IMR-90 (cell line): ENCODE measurements at regions not wholly inside any gene's neighbourhood (a gene's known extent, or its start where the extent isn't known, plus 50 kb on each side); places are given as distances from the start of the nearest gene placed in this dataset.
"Not testable (repeated sequence)": the region's sequence is repeated elsewhere in the genome, so short reads cannot be mapped to it uniquely, and the experiment has no call there.

Source experiments
- CEBPB ChIP-seq: IDR thresholded peaks from 2 replicates; pipeline ENCODE4 v1.6.1; 2012; ENCODE audit warnings: low read depth, low read length, improper control_type of control experiment
- FOS ChIP-seq: fragments of 150-350 bp; IDR thresholded peaks from 2 replicates; pipeline ENCODE4 v1.6.1; 2016; ENCODE audit warnings: low read depth, low read length
- MAFK ChIP-seq: IDR thresholded peaks from 2 replicates; pipeline ENCODE4 v1.6.1; 2012; ENCODE audit warnings: low read depth, low read length, improper control_type of control experiment
- MAZ ChIP-seq: IDR thresholded peaks from 2 replicates; pipeline ENCODE4 v1.6.1; 2012; ENCODE audit warnings: low read depth, mild to moderate bottlenecking, low read length, improper control_type of control experiment, moderate library complexity, borderline replicate concordance
- NFE2L2 ChIP-seq: fragments of 150-350 bp; IDR thresholded peaks from 2 replicates; pipeline ENCODE4 v1.6.1; 2016; ENCODE audit warnings: low read depth, mild to moderate bottlenecking, low read length
- POLR2A ChIP-seq: IDR thresholded peaks from 2 replicates; pipeline ENCODE4 v1.6.1; 2012; ENCODE audit warnings: mild to moderate bottlenecking, low read depth, low read length
- SMC3 ChIP-seq: fragments of 150-350 bp; IDR thresholded peaks from 2 replicates; pipeline ENCODE4 v1.6.1; 2016; ENCODE audit warnings: low read depth, mild to moderate bottlenecking, antibody characterized with exemption, low read length, moderate library complexity
- TF ChIP-seq, protein P1 (sequence below): conservative IDR thresholded peaks from 2 replicates; pipeline ENCODE4 v1.5.1; 2012; ENCODE audit warnings: mild to moderate bottlenecking, low read depth, low read length, improper control_type of control experiment
- TF ChIP-seq, protein P2 (sequence below): fragments of 150-350 bp; IDR thresholded peaks from 2 replicates; pipeline ENCODE4 v1.6.1; 2016; ENCODE audit warnings: low read depth, mild to moderate bottlenecking, low read length, moderate library complexity, borderline replicate concordance

DNA sequence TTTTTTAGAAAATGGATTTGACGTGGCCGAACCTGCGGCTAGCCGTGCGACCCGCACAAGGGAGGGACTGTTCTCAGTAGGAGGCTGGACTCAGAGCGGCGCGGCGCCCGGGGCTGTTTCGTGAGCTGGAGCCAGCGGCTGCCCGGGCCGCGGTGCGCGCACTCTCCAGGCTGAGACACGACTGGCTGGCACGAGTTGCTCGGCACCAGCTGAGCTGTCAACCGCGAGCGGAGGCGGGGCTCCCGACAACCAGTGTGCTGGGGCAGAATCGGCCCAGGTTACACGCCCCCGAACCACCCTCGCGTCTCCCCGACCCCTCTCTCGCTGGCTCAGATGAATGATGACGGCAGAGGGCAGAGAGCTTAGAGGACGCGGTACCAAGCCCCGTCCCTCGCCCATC, 182.3 kb upstream of the NBPF9 start:
- TF ChIP-seq, protein P1, sequence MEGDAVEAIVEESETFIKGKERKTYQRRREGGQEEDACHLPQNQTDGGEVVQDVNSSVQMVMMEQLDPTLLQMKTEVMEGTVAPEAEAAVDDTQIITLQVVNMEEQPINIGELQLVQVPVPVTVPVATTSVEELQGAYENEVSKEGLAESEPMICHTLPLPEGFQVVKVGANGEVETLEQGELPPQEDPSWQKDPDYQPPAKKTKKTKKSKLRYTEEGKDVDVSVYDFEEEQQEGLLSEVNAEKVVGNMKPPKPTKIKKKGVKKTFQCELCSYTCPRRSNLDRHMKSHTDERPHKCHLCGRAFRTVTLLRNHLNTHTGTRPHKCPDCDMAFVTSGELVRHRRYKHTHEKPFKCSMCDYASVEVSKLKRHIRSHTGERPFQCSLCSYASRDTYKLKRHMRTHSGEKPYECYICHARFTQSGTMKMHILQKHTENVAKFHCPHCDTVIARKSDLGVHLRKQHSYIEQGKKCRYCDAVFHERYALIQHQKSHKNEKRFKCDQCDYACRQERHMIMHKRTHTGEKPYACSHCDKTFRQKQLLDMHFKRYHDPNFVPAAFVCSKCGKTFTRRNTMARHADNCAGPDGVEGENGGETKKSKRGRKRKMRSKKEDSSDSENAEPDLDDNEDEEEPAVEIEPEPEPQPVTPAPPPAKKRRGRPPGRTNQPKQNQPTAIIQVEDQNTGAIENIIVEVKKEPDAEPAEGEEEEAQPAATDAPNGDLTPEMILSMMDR = not testable (repeated sequence)
- TF ChIP-seq SMC3, CEBPB, FOS, MAFK, POLR2A, NFE2L2, MAZ: not testable (repeated sequence)
- TF ChIP-seq, protein P2, sequence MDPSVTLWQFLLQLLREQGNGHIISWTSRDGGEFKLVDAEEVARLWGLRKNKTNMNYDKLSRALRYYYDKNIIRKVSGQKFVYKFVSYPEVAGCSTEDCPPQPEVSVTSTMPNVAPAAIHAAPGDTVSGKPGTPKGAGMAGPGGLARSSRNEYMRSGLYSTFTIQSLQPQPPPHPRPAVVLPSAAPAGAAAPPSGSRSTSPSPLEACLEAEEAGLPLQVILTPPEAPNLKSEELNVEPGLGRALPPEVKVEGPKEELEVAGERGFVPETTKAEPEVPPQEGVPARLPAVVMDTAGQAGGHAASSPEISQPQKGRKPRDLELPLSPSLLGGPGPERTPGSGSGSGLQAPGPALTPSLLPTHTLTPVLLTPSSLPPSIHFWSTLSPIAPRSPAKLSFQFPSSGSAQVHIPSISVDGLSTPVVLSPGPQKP = not testable (repeated sequence)
